ENCODE measurements at regions not wholly inside any gene's neighbourhood (a gene's known extent, or its start where the extent isn't known, plus 50 kb on each side); places are given as distances from the start of the nearest gene placed in this dataset.

DNA sequence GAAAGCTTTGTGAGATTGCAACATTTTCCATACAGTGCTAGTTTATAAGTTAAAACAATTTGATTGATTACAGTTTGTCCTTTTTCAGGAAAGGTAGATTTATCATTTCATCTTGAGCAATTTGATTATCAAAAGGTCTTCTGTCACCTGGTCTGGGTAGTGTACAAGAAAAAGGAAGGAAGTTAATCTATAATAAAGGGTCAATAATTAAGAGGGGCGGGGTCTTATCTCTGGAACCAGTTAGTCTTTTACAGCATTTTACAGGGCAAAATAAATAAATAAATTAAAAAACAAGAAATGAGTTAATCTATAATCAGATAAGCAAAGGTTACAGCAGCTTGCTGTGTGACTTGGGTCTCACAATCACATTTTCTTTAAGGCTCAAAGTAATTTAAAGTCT is 277.8 kb upstream of the GYPC start:
- CTCF ChIA-PET, result no interaction called here
- DNase-seq (no peak), ATAC-seq (no peak)
- no peaks in the 10 kb centered on the region for H3K9me3 Mint-ChIP-seq
- no peak overlapping the region for H3K4me3 Mint-ChIP-seq
- intact Hi-C loops (cut with micrococcal nuclease), result no loop called here
- no peak overlapping the region for H3K27ac Mint-ChIP-seq
- TF ChIP-seq, protein P1, sequence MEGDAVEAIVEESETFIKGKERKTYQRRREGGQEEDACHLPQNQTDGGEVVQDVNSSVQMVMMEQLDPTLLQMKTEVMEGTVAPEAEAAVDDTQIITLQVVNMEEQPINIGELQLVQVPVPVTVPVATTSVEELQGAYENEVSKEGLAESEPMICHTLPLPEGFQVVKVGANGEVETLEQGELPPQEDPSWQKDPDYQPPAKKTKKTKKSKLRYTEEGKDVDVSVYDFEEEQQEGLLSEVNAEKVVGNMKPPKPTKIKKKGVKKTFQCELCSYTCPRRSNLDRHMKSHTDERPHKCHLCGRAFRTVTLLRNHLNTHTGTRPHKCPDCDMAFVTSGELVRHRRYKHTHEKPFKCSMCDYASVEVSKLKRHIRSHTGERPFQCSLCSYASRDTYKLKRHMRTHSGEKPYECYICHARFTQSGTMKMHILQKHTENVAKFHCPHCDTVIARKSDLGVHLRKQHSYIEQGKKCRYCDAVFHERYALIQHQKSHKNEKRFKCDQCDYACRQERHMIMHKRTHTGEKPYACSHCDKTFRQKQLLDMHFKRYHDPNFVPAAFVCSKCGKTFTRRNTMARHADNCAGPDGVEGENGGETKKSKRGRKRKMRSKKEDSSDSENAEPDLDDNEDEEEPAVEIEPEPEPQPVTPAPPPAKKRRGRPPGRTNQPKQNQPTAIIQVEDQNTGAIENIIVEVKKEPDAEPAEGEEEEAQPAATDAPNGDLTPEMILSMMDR (IDR thresholded peaks at IDR 0.05), result no peak
- peaks cover 16% of the 10 kb centered on the region for H3K27me3 Mint-ChIP-seq
- H3K36me3 Mint-ChIP-seq (ENCODE audit: low read depth), result no peaks in the 10 kb centered on the region
- H3K4me1 Mint-ChIP-seq (ENCODE audit: low read depth), result no peaks in the 10 kb centered on the region
- POLR2A ChIA-PET, result no interaction called here

DNA sequence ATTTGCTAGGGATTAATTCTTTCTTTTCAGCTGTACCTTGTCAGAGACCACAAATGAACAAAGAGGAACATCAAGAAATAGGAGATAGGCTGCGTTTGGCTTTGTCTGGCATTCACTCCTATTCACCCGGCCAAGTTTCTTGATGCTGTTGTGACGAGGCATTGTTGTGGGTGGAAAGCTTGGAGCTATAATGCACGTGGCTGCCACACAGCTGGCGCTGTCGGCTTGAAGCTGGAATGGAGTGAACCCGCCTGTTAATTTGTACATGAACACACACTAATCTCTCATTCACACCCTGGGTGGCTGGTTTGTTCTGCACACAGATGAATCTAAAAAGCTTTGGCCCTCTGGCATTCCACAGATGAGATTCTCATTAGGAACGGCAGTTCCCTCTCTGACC is 274.9 kb upstream of the GYPC start:
- H3K27me3 Mint-ChIP-seq, result peaks cover 16% of the 10 kb centered on the region
- no peaks in the 10 kb centered on the region for H3K36me3 Mint-ChIP-seq (ENCODE audit: low read depth)
- intact Hi-C loops (cut with micrococcal nuclease), result no loop called here
- no peaks in the 10 kb centered on the region for H3K4me1 Mint-ChIP-seq (ENCODE audit: low read depth)
- CTCF ChIA-PET, result no interaction called here
- H3K9me3 Mint-ChIP-seq, result peaks cover 3% of the 10 kb centered on the region
- POLR2A ChIA-PET, result no interaction called here
- DNase-seq (no peak), ATAC-seq (no peak)
- TF ChIP-seq, protein P1 (IDR thresholded peaks at IDR 0.05), result no peak
- H3K4me3 Mint-ChIP-seq, result no peak overlapping the region
- no peak overlapping the region for H3K27ac Mint-ChIP-seq

DNA sequence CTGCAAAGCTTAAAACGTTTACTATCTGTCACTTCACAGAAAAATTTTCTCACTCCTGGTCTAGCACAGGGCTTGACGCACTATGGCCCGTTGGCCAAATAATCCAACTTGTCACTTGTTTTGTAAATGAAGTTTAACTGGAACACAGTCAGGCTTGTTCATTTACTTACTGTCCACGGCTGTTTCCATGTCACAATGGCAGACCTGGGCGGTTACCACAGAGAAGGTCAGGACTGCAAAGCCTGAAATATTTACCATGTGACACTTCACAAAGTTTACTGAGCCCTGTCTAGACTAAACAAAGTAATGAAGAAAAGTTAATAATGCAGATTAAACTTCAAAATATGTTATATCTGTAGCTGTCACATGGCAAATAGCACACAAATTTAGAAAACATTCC is 273.0 kb upstream of the GYPC start:
- no peak overlapping the region for H3K27ac Mint-ChIP-seq
- TF ChIP-seq, protein P1 (IDR thresholded peaks at IDR 0.05), result no peak
- ATAC-seq (no peak), DNase-seq (no peak)
- intact Hi-C loops (cut with micrococcal nuclease), result no loop called here
- H3K27me3 Mint-ChIP-seq, result peaks cover 16% of the 10 kb centered on the region
- peaks cover 15% of the 10 kb centered on the region for H3K9me3 Mint-ChIP-seq
- no peaks in the 10 kb centered on the region for H3K36me3 Mint-ChIP-seq (ENCODE audit: low read depth)
- ChIA-PET CTCF (interaction anchor here (1.3 kb wide), 1 partner anchor 16 kb away, joined by 3 read pairs; no protein-coding TSS in a partner anchor), POLR2A (no interaction called here)
- H3K4me3 Mint-ChIP-seq, result no peak overlapping the region
- H3K4me1 Mint-ChIP-seq (ENCODE audit: low read depth), result no peaks in the 10 kb centered on the region

DNA sequence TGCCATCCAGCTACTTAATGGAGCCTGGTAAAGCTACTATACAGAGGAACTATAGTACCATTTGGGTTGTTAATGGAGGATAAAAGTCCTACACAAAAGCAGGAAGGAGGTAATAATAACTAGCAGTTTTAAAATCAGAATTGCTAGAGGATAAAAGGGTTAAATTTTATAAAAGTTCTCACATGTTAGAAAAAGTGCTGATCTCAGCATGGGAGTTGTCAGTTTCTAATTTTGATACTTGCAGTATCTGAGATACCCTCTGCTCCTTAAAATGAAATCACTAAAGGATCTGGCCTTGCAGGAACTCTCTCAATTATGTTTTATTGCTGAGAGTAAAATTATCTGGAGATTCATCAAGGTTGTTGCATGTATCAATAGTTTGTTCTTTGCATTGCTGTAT is 272.2 kb upstream of the GYPC start:
- peaks cover 15% of the 10 kb centered on the region for H3K9me3 Mint-ChIP-seq
- no peak overlapping the region for H3K4me3 Mint-ChIP-seq
- H3K36me3 Mint-ChIP-seq (ENCODE audit: low read depth), result no peaks in the 10 kb centered on the region
- ChIA-PET CTCF (interaction anchor here (1.3 kb wide), 1 partner anchor 15 kb away, joined by 3 read pairs; no protein-coding TSS in a partner anchor), POLR2A (no interaction called here)
- TF ChIP-seq, protein P1 (IDR thresholded peaks at IDR 0.05), result no peak
- no peak for DNase-seq
- intact Hi-C loops (cut with micrococcal nuclease), result no loop called here
- H3K27me3 Mint-ChIP-seq, result peaks cover 14% of the 10 kb centered on the region
- ATAC-seq, result no peak
- H3K4me1 Mint-ChIP-seq (ENCODE audit: low read depth), result no peaks in the 10 kb centered on the region
- no peak overlapping the region for H3K27ac Mint-ChIP-seq

DNA sequence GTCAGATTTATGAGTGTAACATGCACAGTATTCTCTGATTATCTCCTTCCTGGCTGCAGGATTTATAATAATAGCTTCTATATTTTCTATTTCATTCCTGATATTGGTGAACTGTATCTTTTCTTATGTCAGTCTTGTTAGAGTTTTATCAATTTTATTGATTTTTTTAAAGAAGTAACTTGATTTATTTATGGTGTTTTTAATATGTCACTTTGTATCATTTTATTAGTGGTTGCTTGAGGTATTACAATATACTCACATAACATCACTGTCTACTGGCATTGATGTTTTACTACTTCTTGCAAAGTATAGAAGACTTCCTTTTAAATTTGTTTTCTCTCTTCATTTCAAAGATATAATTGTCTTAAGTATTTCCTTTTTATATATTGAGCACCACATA is 270.5 kb upstream of the GYPC start:
- H3K4me1 Mint-ChIP-seq (ENCODE audit: low read depth), result no peaks in the 10 kb centered on the region
- ATAC-seq (no peak), DNase-seq (no peak)
- H3K27ac Mint-ChIP-seq, result no peak overlapping the region
- peaks cover 18% of the 10 kb centered on the region for H3K9me3 Mint-ChIP-seq
- intact Hi-C loops (cut with micrococcal nuclease), result no loop called here
- CTCF ChIA-PET, result interaction anchor here (0.7 kb wide), 1 partner anchor 475 kb away, joined by 6 read pairs; no protein-coding TSS in a partner anchor
- peaks cover 8% of the 10 kb centered on the region for H3K27me3 Mint-ChIP-seq
- POLR2A ChIA-PET, result no interaction called here
- H3K4me3 Mint-ChIP-seq, result no peak overlapping the region
- TF ChIP-seq, protein P1 (IDR thresholded peaks at IDR 0.05), result no peak
- no peaks in the 10 kb centered on the region for H3K36me3 Mint-ChIP-seq (ENCODE audit: low read depth)

All from activated CD8-positive, alpha-beta T cell treated with anti-CD3 and anti-CD28 coated beads for 36 hours (primary cell).